ENCODE measurements at regions not wholly inside any gene's neighbourhood (a gene's known extent, or its start where the extent isn't known, plus 50 kb on each side); places are given as distances from the start of the nearest gene placed in this dataset.

GRCh38 chr19:31152906-31153305 is 196.3 kb downstream of the TSHZ3 start:
- H3K36me3 ChIP-seq (replicated peaks in 1 of 2), result no peaks in the 10 kb centered on the region
- no peaks in the 10 kb centered on the region for H3K4me1 ChIP-seq (replicated peaks in 1 of 2)
- H3K27ac ChIP-seq, result no peak overlapping the region
- H3K9me3 ChIP-seq (replicated peaks in 1 of 3), result no peaks in the 10 kb centered on the region
- intact Hi-C loops (cut with DNase I), result no loop called here
- no peak overlapping the region for H3K4me3 ChIP-seq
- TF ChIP-seq POLR2A (IDR thresholded peaks at IDR 0.05) (no peak), CTCF (IDR thresholded peaks at IDR 0.05) (no peak)
- H3K27me3 ChIP-seq, result no peaks in the 10 kb centered on the region
- 87 to 97% (median 90%) methylated on average over 3 of the region's 3 CpGs for WGBS, 4 donors
- DNase-seq, result no peak

GRCh38 chr19:31149441-31149941 is 199.7 kb downstream of the TSHZ3 start:
- intact Hi-C loops (cut with DNase I), result no loop called here
- DNase-seq, result no peak
- TF ChIP-seq POLR2A (IDR thresholded peaks at IDR 0.05) (no peak), CTCF (IDR thresholded peaks at IDR 0.05) (no peak)
- Histone ChIP-seq H3K4me3 (no peak overlapping the region), H3K27me3 (no peaks in the 10 kb centered on the region), H3K9me3 (replicated peaks in 1 of 3) (no peaks in the 10 kb centered on the region), H3K4me1 (replicated peaks in 1 of 2) (no peaks in the 10 kb centered on the region), H3K27ac (no peak overlapping the region), H3K36me3 (replicated peaks in 1 of 2) (no peaks in the 10 kb centered on the region)
- 81 to 85% (median 82%) methylated on average over 17 to 23 of the region's 23 CpGs for WGBS, 4 donors

DNA sequence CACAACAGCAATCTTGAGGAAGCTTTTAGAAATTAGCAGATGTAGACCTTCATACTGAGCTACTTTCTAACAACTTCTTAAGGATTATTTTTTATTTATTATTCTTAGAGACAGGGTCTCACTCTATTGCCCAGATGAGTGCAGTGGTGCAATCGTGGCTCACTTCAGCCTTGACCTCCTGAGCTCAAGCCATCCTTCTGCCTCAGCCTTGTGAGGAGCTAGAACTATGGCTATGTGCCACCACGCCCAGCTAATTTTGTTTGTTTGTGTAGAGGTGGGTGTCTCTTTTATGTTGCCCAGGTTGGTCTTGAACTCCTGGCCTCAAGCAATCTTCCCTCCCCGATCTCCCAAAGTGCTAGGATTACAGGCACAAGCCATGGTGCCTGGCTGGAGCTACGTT is 200.6 kb downstream of the TSHZ3 start:
- no peak for DNase-seq
- Histone ChIP-seq H3K4me1 (replicated peaks in 1 of 2) (no peaks in the 10 kb centered on the region), H3K36me3 (replicated peaks in 1 of 2) (no peaks in the 10 kb centered on the region), H3K27ac (no peak overlapping the region), H3K9me3 (replicated peaks in 1 of 3) (no peaks in the 10 kb centered on the region), H3K4me3 (no peak overlapping the region), H3K27me3 (no peaks in the 10 kb centered on the region)
- 67 to 77% (median 70%) methylated on average over 4 of the region's 4 CpGs for WGBS, 4 donors
- TF ChIP-seq POLR2A (IDR thresholded peaks at IDR 0.05) (no peak), CTCF (IDR thresholded peaks at IDR 0.05) (no peak)
- intact Hi-C loops (cut with DNase I), result no loop called here

DNA sequence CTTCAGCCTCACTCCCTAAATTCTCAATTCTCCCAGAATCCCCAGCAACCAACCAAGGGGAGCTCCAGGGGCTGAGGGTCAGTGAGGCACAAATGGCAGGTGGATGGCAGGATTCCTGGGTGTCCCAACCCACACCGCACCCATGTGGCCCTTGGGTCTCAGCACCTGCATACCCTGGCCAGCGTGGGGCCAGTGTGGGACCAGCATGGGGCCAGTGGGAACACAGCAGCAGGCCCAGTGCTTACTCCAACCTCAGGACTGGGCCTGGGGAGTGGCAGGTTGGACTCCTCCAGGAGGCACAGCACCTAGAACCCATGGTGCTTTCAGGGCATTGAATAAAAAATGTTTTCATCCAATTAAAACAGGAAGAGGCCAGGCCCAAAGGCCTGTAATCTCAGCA is 202.0 kb downstream of the TSHZ3 start:
- DNase-seq, result no peak
- Histone ChIP-seq H3K9me3 (replicated peaks in 1 of 3) (no peaks in the 10 kb centered on the region), H3K27ac (no peak overlapping the region), H3K36me3 (replicated peaks in 1 of 2) (no peaks in the 10 kb centered on the region), H3K27me3 (no peaks in the 10 kb centered on the region), H3K4me3 (no peak overlapping the region), H3K4me1 (replicated peaks in 1 of 2) (no peaks in the 10 kb centered on the region)
- intact Hi-C loops (cut with DNase I), result no loop called here
- WGBS, 4 donors, result 92 to 98% (median 93%) methylated on average over 2 of the region's 2 CpGs; no CpG with 5 or more reads in 1 of the 4 donors
- TF ChIP-seq POLR2A (IDR thresholded peaks at IDR 0.05), result no peak
- TF ChIP-seq CTCF (IDR thresholded peaks at IDR 0.05), result no peak

Measured in adrenal gland (tissue), 9 donors.